Heart left ventricle (tissue), 16 donors: ENCODE measurements at regions not wholly inside any gene's neighbourhood (a gene's known extent, or its start where the extent isn't known, plus 50 kb on each side); places are given as distances from the start of the nearest gene placed in this dataset.

ENCODE experiments used
- ATAC-seq, 4 donors: fragments of 200-7000 bp; cut with Tn5 transposase; one replicate each; pipeline ENCODE4 v1.9.1; 2020 to 2022; ENCODE audit warnings: moderate library complexity in 4 of 4, mild to moderate bottlenecking in 3 of 4, moderate number of reproducible peaks in 1 of 4
- DNase-seq, 5 donors: peaks; one replicate each; pipeline ENCODE4 v3.0.0-alpha.2; 2020
- H3K27ac ChIP-seq, 12 donors: fragments of 200-600 bp; sonication (generic) in 4 of 12; one replicate each; pipeline versions ENCODE4 v1.5.0 to v1.8.0; 2016 to 2022; ENCODE audit warnings: mild to moderate bottlenecking in 2 of 12
- H3K27me3 ChIP-seq, 9 donors: fragments of 200-600 bp; sonication (generic) in 2 of 9; one replicate each; pipeline versions ENCODE4 v1.5.1 to v1.8.0; 2016 to 2022; ENCODE audit warnings: mild to moderate bottlenecking in 3 of 9
- H3K36me3 ChIP-seq, 9 donors: fragments of 200-600 bp; sonication (generic) in 2 of 9; one replicate each; pipeline versions ENCODE4 v1.5.0 to v1.8.0; 2018 to 2022; ENCODE audit warnings: mild to moderate bottlenecking in 2 of 9
- H3K4me1 ChIP-seq, 12 donors: fragments of 200-600 bp; sonication (generic) in 4 of 12; one replicate each; pipeline versions ENCODE4 v1.5.0 to v1.8.0; 2016 to 2022; ENCODE audit warnings: mild to moderate bottlenecking in 3 of 12
- H3K4me3 ChIP-seq, 12 donors: fragments of 200-600 bp; sonication (generic) in 4 of 12; one replicate each; pipeline versions ENCODE4 v1.5.0 to v1.8.0; 2017 to 2022; ENCODE audit warnings: mild to moderate bottlenecking in 9 of 12, moderate library complexity in 4 of 12
- H3K9me3 ChIP-seq, 12 donors: fragments of 200-600 bp; sonication (generic) in 4 of 12; one replicate each; pipeline versions ENCODE4 v1.5.0 to v1.8.0; 2016 to 2022; ENCODE audit warnings: mild to moderate bottlenecking in 1 of 12
- POLR2A ChIP-seq, 2 donors: fragments of 450-650 bp; IDR thresholded peaks; one replicate each; pipeline ENCODE4 v1.6.1; 2017; ENCODE audit warnings: antibody characterized with exemption in 2 of 2, mild to moderate bottlenecking in 2 of 2, moderate library complexity in 2 of 2
- WGBS, 4 donors: extraction: QIAGEN DNeasy Blood & Tissue Kit in 2 of 4; methylation state at CpG; one replicate each; pipeline versions ENCODE4 v1.1.5 to v1.1.7; 2013 to 2018; 5-methylcytosine and 5-hydroxymethylcytosine counted together
- intact Hi-C, 10 donors: fragments of 100-400 bp; cut with DNase I; formaldehyde crosslinking; loops; one replicate each; pipeline versions ENCODE4 v1.11.1 to v1.14.2; 2022
- TF ChIP-seq, protein P1 (sequence below), 12 donors: fragments of 200-600 bp; sonication (generic) in 4 of 12; IDR thresholded peaks; one replicate each; pipeline versions ENCODE4 v1.5.0 to v1.8.0; 2018 to 2022; ENCODE audit warnings: antibody characterized with exemption in 12 of 12, mild to moderate bottlenecking in 5 of 12
- donor health status: ischemic (EF 13 %, LVEDD 7.1; RV severe dilation, severe dysfunction).
- donor health status: healthy with polysubstance abuse.
- donor health status: DM: no; HTN: yes; CAD: no.
- donor health status: DM: no; HTN: no; CAD: no.
- donor health status: ischemic (EF 25% LVEDD 6.9; RV normal size, moderate dysfunction).
- donor health status: ischemic (EF 25% LVEDD 5.7; RV mildly dilated, moderate dysfunction).
- donor health status: healthy.
- donor health status: DM: yes; HTN: yes; CAD: no.
- donor health status: ischemic (EF 35%, LVEDD 5.7; RV mildly dilated, moderate dysfunction).
- donor health status: nonischemic (EF 11% LVEDD 7.7; RV severe dilation, severe dysfunction).
- donor health status: DM: yes; HTN: yes; CAD: no.
- donor health status: PGD.
- donor health status: ischemic (EF 29% LVEDD 5.4; RV normal size, mild dysfunction).
- donor health status: nonischemic (EF 23%, LVEDD 6.1; RV moderate dilation, normal function).

DNA sequence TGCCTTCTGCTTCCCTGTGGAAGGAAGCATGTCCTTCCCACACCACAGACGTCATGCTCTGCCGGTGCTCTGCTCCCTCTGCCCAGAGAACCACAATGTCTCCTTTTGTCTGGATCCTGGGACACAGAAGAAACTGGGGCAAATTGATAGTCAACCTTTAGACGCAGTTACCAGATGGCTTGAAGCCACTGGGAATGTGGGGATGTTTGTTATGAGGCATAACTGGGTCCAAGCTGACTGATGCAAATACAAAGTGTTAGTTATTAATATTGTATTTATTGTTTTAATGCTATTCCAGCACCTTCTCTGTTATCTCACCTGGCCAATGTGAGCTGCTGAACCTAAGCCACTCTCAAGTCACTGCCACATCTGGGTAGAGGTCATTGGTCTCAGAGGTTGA is 322.2 kb downstream of the SHANK2 start:
- TF ChIP-seq, protein P1, sequence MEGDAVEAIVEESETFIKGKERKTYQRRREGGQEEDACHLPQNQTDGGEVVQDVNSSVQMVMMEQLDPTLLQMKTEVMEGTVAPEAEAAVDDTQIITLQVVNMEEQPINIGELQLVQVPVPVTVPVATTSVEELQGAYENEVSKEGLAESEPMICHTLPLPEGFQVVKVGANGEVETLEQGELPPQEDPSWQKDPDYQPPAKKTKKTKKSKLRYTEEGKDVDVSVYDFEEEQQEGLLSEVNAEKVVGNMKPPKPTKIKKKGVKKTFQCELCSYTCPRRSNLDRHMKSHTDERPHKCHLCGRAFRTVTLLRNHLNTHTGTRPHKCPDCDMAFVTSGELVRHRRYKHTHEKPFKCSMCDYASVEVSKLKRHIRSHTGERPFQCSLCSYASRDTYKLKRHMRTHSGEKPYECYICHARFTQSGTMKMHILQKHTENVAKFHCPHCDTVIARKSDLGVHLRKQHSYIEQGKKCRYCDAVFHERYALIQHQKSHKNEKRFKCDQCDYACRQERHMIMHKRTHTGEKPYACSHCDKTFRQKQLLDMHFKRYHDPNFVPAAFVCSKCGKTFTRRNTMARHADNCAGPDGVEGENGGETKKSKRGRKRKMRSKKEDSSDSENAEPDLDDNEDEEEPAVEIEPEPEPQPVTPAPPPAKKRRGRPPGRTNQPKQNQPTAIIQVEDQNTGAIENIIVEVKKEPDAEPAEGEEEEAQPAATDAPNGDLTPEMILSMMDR (IDR thresholded peaks at IDR 0.05): no peak
- no peak for TF ChIP-seq POLR2A (IDR thresholded peaks at IDR 0.05)
- H3K27me3 ChIP-seq: peaks cover 0 to 14% (median 0%) of the 10 kb centered on the region in 9 donors
- intact Hi-C loops: no loop called here

DNA sequence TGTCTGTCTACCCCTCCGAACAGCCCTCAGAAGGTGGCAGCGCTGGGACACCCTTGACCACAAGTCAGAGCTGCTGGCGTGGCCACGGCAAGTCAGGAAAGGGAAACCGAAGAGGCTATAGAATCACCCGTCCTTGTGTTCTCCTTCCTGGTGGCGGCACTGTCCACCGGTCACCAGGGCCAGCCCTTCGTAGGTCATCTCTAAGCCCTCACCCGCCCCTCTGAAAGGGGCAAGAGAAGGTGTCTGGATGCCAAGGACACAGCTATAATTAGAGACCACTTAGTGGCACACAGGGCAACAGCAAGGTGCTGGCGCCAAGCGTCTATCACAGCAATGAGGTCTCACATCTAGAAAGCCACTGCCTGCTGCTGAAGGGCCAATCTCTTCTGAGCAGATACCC is 320.9 kb downstream of the SHANK2 start:
- peak in 3 of 4 donors; percentile 75 to 99 (median 99) for ATAC-seq
- no peak overlapping the region for H3K4me3 ChIP-seq

More for the DNA sequence above, 322.2 kb downstream of the SHANK2 start:
- Histone ChIP-seq H3K27ac (no peak overlapping the region), H3K36me3 (no peaks in the 10 kb centered on the region), H3K4me1 (no peaks in the 10 kb centered on the region), H3K4me3 (no peak overlapping the region), H3K9me3 (peaks cover 0 to 14% (median 0%) of the 10 kb centered on the region in 12 donors)
- ATAC-seq (no peak), DNase-seq (no peak)
- WGBS, 4 donors: 75 to 89% (median 83%) methylated on average over 3 of the region's 3 CpGs

DNA sequence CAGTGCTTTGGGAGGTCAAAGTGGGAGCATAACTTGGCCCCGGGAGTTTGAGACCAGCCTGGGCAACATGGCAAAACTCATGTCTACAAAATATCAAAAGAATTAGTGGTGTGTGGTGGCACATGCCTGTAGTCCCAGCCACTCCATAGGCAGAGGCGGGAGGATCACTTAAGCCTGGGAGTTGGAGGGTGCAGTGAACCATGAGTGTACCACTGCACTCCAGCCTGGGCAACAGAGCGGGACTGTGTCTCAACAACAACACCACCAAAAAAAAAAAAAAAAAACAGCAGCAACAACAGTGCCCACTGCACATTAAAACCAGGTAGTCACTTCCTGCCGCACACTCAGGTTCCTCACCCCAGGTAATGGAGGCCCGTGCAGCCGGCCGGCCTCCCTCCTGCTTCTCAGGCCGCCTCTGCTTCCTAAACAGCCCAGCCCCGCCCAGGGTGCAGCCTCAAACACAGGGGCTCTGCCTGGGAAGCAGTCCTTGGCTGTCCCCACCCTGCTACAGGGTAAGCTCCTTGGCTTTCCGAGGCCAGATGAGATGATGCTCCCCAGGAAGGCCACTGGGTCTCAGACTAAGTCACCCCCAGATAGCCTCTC is 318.3 kb downstream of the SHANK2 start:
- 85 to 88% (median 86%) methylated on average over 10 of the region's 10 CpGs for WGBS, 4 donors
- Histone ChIP-seq H3K27ac (no peak overlapping the region), H3K4me1 (no peaks in the 10 kb centered on the region), H3K9me3 (peaks cover 0 to 14% (median 6%) of the 10 kb centered on the region in 12 donors), H3K27me3 (peaks cover 0 to 14% (median 0%) of the 10 kb centered on the region in 9 donors), H3K4me3 (no peak overlapping the region), H3K36me3 (no peaks in the 10 kb centered on the region)
- TF ChIP-seq POLR2A (IDR thresholded peaks at IDR 0.05): no peak
- TF ChIP-seq, protein P1 (IDR thresholded peaks at IDR 0.05): no peak
- ATAC-seq (no peak), DNase-seq (no peak)
- intact Hi-C loops: no loop called here

More for the DNA sequence above, 320.9 kb downstream of the SHANK2 start:
- Histone ChIP-seq H3K27ac (no peak overlapping the region), H3K9me3 (peaks cover 0 to 10% (median 0%) of the 10 kb centered on the region in 12 donors), H3K4me1 (no peaks in the 10 kb centered on the region), H3K27me3 (peaks cover 0 to 14% (median 0%) of the 10 kb centered on the region in 9 donors), H3K36me3 (no peaks in the 10 kb centered on the region)
- intact Hi-C loops: no loop called here
- WGBS, 4 donors: 73 to 80% (median 77%) methylated on average over 11 to 12 of the region's 12 CpGs
- peak in 2 of 5 donors; percentile 56 to 57 for DNase-seq
- TF ChIP-seq, protein P1 (IDR thresholded peaks at IDR 0.05): peak in 2 of 12 donors; percentile 7 to 19
- TF ChIP-seq POLR2A (IDR thresholded peaks at IDR 0.05): no peak

DNA sequence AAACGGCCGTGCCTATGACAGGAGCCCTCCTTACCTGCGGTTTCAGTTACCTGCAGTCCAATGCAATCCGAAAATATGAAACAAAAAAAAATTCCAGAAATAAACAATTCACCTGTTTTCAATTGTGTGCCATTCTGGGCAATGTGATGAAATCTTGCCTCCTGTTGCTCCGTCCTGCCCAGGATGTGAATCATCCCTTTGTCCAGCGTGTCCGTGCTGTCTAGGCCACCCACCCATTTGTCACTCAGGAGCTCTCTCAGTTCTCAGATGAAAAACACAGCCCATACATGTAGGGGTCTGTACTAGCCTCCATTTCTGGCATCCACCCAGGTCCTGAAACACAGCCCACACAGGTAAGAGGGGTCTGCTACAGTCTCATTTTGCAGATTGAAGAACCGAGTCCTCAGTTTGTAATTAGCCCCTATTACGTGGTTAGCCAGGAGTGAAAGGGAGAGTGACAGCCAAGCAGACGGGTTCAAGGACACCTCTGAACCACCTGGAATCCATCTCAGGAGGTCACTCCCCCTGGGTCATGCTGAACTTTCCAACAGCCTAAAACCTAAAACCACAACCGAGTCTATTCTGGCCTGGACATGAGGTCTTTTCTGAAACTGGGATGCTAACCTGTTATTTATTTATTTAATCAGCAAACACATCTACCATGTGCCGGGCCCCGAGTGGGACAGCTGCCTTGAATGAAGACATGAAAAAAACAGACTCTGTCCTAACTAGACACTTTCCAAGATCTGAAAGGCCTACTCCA is 317.2 kb downstream of the SHANK2 start:
- no peak for ATAC-seq
- Histone ChIP-seq H3K9me3 (peaks cover 0 to 16% (median 3%) of the 10 kb centered on the region in 12 donors), H3K4me1 (no peaks in the 10 kb centered on the region), H3K27me3 (peaks cover 0 to 11% (median 0%) of the 10 kb centered on the region in 9 donors), H3K4me3 (no peak overlapping the region), H3K27ac (no peak overlapping the region), H3K36me3 (no peaks in the 10 kb centered on the region)
- no peak for DNase-seq
- WGBS, 4 donors: 67 to 76% (median 74%) methylated on average over 13 of the region's 13 CpGs
- intact Hi-C loops: no loop called here
- no peak for TF ChIP-seq POLR2A (IDR thresholded peaks at IDR 0.05)
- TF ChIP-seq, protein P1 (IDR thresholded peaks at IDR 0.05): no peak
